Heart right ventricle (tissue), 16 donors: ENCODE measurements at regions not wholly inside any gene's neighbourhood (a gene's known extent, or its start where the extent isn't known, plus 50 kb on each side); places are given as distances from the start of the nearest gene placed in this dataset.

Experiments
- ATAC-seq, 8 donors: fragments of 200-7000 bp; cut with Tn5 transposase; one replicate each; pipeline ENCODE4 v1.9.1; 2020; ENCODE audit warnings: mild to moderate bottlenecking in 8 of 8, moderate library complexity in 8 of 8, moderate number of reproducible peaks in 1 of 8
- DNase-seq, 2 donors: peaks; one replicate each; pipeline ENCODE4 v3.0.0-alpha.2; 2020
- H3K27ac ChIP-seq, 10 donors: fragments of 200-600 bp; sonication (generic) in 2 of 10; one replicate each; pipeline versions ENCODE4 v1.5.0 to v1.8.0; 2020 to 2022; ENCODE audit warnings: mild to moderate bottlenecking in 3 of 10
- H3K27me3 ChIP-seq, 7 donors: fragments of 200-600 bp; one replicate each; pipeline ENCODE4 v1.8.0; 2021 to 2022; ENCODE audit warnings: mild to moderate bottlenecking in 2 of 7
- H3K36me3 ChIP-seq, 9 donors: fragments of 200-600 bp; sonication (generic) in 1 of 9; one replicate each; pipeline versions ENCODE4 v1.5.0 to v1.8.0; 2020 to 2022; ENCODE audit warnings: mild to moderate bottlenecking in 2 of 9
- H3K4me1 ChIP-seq, 9 donors: fragments of 200-600 bp; sonication (generic) in 1 of 9; one replicate each; pipeline versions ENCODE4 v1.5.0 to v1.8.0; 2020 to 2022; ENCODE audit warnings: mild to moderate bottlenecking in 4 of 9
- H3K4me3 ChIP-seq, 10 donors: fragments of 200-600 bp; sonication (generic) in 2 of 10; one replicate each; pipeline versions ENCODE4 v1.5.0 to v1.8.0; 2020 to 2022; ENCODE audit warnings: mild to moderate bottlenecking in 7 of 10, moderate library complexity in 2 of 10
- H3K9me3 ChIP-seq, 11 donors: fragments of 200-600 bp in 10 of 11; sonication (generic) in 2 of 11; one replicate each; pipeline versions ENCODE4 v1.5.0 to v1.8.0; 2013 to 2022; ENCODE audit warnings: mild to moderate bottlenecking in 2 of 11, control low read depth in 1 of 11, moderate library complexity in 1 of 11
- WGBS, 2 donors: extraction: QIAGEN DNeasy Blood & Tissue Kit; methylation state at CpG; one replicate each; pipeline ENCODE4 v1.1.7; 2013; ENCODE audit warnings: inconsistent platforms in 1 of 2; 5-methylcytosine and 5-hydroxymethylcytosine counted together
- intact Hi-C, 10 donors: fragments of 100-400 bp; cut with DNase I; formaldehyde crosslinking; loops; one replicate each; pipeline versions ENCODE4 v1.11.1 to v1.14.2; 2022
- TF ChIP-seq, protein P1 (sequence below), 9 donors: fragments of 200-600 bp; sonication (generic) in 2 of 9; IDR thresholded peaks; one replicate each; pipeline versions ENCODE4 v1.5.0 to v1.8.0; 2021 to 2022; ENCODE audit warnings: antibody characterized with exemption in 9 of 9, mild to moderate bottlenecking in 5 of 9, moderate library complexity in 1 of 9
- donor health status: Arrhythmogenic right ventricular cardiomyopathy.
- donor health status: ischemic (EF 13 %, LVEDD 7.1; RV severe dilation, severe dysfunction).
- donor health status: healthy with polysubstance abuse.
- donor health status: DM: no; HTN: yes; CAD: no.
- donor health status: DM: no; HTN: no; CAD: no.
- donor health status: ischemic (EF 25% LVEDD 6.9; RV normal size, moderate dysfunction).
- donor health status: ischemic (EF 25% LVEDD 5.7; RV mildly dilated, moderate dysfunction).
- donor health status: healthy.
- donor health status: DM: yes; HTN: yes; CAD: no.
- donor health status: Ischemic cardiomyopathy.
- donor health status: ischemic (EF 35%, LVEDD 5.7; RV mildly dilated, moderate dysfunction).
- donor health status: nonischemic (EF 11% LVEDD 7.7; RV severe dilation, severe dysfunction).
- donor health status: DM: yes; HTN: yes; CAD: no.
- donor health status: PGD.
- donor health status: ischemic (EF 29% LVEDD 5.4; RV normal size, mild dysfunction).
- donor health status: nonischemic (EF 23%, LVEDD 6.1; RV moderate dilation, normal function).

DNA sequence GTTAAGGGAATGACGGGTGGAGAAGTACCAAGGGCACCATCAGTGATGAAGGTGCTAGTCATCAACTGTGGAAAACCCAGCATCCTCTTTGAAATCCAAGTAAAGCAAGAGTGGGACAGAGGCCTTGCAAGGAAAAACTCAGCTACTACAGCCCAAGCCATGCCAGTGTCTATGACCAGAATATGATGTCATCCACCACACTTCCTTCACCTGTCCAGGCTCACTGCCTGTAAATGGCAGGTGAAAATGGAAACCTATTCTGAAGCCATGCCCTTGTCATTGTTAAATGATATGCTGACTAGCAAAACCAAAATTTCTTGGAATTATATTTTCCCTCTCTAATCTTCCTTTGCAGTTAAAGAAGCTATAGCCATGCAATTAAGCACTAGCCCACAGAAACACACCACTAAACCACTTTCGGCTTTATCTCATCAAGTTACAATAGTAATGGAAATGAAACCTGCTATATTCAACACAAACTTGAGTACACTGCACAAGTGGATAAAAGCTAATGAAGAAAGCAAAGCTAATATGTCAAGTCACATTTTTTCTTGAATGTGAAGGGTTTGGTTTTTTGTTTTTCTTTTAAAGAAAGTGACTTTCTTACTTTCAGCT lies 96.3 kb upstream of the RALGPS2 start:
- WGBS, 2 donors: 91 to 95% methylated on average over 2 of the region's 2 CpGs
- Histone ChIP-seq H3K9me3 (no peaks in the 10 kb centered on the region), H3K27ac (peak overlapping the region in 3 of 10 donors; percentile 3 to 44 (median 11)), H3K36me3 (no peaks in the 10 kb centered on the region), H3K4me3 (no peak overlapping the region), H3K27me3 (no peaks in the 10 kb centered on the region), H3K4me1 (peaks cover 0 to 14% (median 3%) of the 10 kb centered on the region in 9 donors)
- TF ChIP-seq, protein P1, sequence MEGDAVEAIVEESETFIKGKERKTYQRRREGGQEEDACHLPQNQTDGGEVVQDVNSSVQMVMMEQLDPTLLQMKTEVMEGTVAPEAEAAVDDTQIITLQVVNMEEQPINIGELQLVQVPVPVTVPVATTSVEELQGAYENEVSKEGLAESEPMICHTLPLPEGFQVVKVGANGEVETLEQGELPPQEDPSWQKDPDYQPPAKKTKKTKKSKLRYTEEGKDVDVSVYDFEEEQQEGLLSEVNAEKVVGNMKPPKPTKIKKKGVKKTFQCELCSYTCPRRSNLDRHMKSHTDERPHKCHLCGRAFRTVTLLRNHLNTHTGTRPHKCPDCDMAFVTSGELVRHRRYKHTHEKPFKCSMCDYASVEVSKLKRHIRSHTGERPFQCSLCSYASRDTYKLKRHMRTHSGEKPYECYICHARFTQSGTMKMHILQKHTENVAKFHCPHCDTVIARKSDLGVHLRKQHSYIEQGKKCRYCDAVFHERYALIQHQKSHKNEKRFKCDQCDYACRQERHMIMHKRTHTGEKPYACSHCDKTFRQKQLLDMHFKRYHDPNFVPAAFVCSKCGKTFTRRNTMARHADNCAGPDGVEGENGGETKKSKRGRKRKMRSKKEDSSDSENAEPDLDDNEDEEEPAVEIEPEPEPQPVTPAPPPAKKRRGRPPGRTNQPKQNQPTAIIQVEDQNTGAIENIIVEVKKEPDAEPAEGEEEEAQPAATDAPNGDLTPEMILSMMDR (IDR thresholded peaks at IDR 0.05): no peak
- DNase-seq: no peak
- intact Hi-C loops: no loop called here
- no peak for ATAC-seq

DNA sequence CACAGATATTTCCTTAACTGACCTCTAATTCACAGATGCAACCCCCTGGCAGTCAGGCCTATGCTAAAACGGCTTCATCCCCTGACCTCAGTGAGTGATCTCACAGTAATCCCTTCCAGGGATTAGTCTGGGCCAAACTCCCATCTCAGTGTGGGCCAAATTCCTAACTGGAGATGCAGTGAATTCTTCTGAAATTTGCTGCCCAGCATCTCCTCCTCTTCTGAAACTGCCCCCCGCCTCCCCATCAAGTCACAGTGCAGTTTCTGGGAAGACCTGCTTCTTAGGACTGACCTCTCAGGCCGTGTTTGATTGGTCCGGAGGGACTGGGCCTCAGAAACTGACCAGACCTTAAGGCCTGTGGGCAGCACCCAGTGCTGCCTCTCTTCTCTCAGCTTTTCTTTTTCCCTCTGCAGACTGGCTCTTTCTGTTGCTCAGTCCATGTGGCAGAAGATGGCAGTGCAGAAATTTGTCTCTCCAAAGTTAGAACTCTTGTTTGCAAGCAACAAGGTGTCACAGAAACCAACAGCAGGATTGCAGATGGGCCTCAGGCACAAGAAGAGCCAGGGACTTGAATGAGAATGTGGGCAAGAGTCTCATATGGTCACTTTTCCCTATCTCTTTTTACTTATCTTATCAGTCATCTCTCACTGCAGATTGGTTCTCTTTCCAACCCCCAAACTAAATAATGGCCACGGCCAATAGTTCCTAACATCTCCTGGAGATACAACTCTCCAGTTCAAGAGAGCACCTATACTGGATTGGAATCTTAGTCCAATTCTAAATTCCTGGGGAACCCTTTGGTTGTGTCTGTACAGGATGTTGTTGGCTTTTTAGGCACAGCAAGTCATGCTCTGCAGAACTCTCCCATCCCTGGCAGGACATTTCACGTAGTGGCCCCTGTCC lies 95.5 kb upstream of the RALGPS2 start:
- Histone ChIP-seq H3K4me1 (peaks cover 0 to 14% (median 3%) of the 10 kb centered on the region in 9 donors), H3K36me3 (no peaks in the 10 kb centered on the region), H3K9me3 (no peaks in the 10 kb centered on the region), H3K4me3 (no peak overlapping the region), H3K27ac (peak overlapping the region in 4 of 10 donors; percentile 6 to 53 (median 16)), H3K27me3 (no peaks in the 10 kb centered on the region)
- intact Hi-C loops: no loop called here
- peak in 1 of 2 donors; percentile 33 for DNase-seq
- WGBS, 2 donors: 69% methylated on average over 6 of the region's 6 CpGs
- peak in 6 of 8 donors; percentile 33 to 89 (median 74) for ATAC-seq
- TF ChIP-seq, protein P1 (IDR thresholded peaks at IDR 0.05): no peak

DNA sequence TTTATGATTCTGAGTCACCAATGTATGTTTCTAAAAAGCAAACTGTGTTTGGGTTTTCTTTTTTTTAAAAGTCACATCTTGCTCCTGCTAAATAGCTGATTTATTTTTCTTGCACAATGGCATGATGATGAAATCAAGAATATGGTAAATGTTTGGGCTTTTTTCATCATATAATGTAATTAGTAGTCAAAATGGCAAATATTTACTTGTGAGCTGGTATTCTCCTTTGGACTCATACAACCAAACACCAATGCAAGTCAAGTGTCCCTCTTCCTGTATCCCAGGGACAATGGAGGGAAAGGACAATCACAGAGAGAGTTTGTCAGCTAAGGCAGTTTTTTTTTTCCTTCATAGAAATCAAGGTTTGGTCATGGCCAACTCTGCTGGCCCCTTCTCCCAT lies 94.6 kb upstream of the RALGPS2 start:
- Histone ChIP-seq H3K4me3 (no peak overlapping the region), H3K4me1 (peaks cover 0 to 14% (median 3%) of the 10 kb centered on the region in 9 donors), H3K27me3 (no peaks in the 10 kb centered on the region), H3K9me3 (no peaks in the 10 kb centered on the region), H3K27ac (no peak overlapping the region), H3K36me3 (no peaks in the 10 kb centered on the region)
- DNase-seq: no peak
- TF ChIP-seq, protein P1 (IDR thresholded peaks at IDR 0.05): no peak
- intact Hi-C loops: no loop called here
- ATAC-seq: no peak

DNA sequence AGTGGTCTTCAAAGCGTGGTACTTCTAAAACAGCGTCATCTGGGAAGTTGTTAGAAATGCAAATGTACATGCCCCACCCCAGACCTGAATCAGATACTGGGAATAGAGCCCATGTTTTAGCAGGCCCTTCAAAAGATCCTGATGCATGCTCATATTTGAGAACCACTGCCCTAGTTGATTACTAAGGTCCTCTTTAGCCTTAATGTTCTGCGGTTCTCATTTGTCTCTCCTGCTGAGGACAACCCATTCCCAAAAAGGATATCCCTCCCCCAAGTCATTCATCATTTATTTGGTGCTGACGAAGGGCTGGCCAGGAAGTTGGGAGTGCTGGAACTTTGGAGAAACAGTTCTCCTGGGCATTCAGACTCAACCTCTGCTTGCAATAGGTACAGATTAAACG lies 92.4 kb upstream of the RALGPS2 start:
- Histone ChIP-seq H3K27me3 (no peaks in the 10 kb centered on the region), H3K4me3 (no peak overlapping the region), H3K27ac (peak overlapping the region in 1 of 10 donors; percentile 4), H3K9me3 (no peaks in the 10 kb centered on the region), H3K4me1 (peaks cover 0 to 14% (median 3%) of the 10 kb centered on the region in 9 donors), H3K36me3 (no peaks in the 10 kb centered on the region)
- WGBS, 2 donors: 56 to 66% methylated on average over 5 of the region's 5 CpGs
- ATAC-seq (no peak), DNase-seq (no peak)
- intact Hi-C loops: no loop called here
- TF ChIP-seq, protein P1 (IDR thresholded peaks at IDR 0.05): no peak
